ENCODE measurements at regions not wholly inside any gene's neighbourhood (a gene's known extent, or its start where the extent isn't known, plus 50 kb on each side); places are given as distances from the start of the nearest gene placed in this dataset.
"Not testable (repeated sequence)": the region's sequence is repeated elsewhere in the genome, so short reads cannot be mapped to it uniquely, and the experiment has no call there.

GRCh38 chr21:17738176-17738953 lies 80.8 kb downstream of the C21orf91 start:
- no peak for DNase-seq (ENCODE audit: low read depth in 2 of 2)

DNA sequence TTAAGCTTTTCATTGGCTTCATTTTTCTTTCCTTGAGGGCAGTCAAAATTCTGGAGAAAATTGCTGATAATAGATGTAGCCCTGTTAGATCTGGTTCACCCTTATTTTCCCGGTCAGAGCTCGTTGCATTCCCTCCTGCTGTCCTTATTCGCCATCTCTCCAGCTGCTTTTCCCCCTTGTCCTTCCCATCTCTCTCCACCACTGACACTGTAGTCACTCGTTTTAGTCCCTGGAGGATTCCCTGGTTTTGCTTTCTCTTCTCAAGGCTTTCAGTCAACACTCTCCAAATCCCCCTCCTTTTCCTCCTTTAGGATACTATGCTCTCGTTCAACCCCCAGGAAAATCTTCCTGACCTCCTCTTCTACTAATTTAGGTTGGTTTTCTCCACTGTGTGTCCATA lies 83.1 kb downstream of the C21orf91 start:
- DNase-seq (ENCODE audit: low read depth in 2 of 2), result no peak

- DNase-seq (ENCODE audit: low read depth in 2 of 2), result no peak
These were observed 85.9 kb downstream of the C21orf91 start for GRCh38 chr21:17733209-17733608.

- no peak for DNase-seq (ENCODE audit: low read depth in 2 of 2)
These were observed 86.8 kb downstream of the C21orf91 start for GRCh38 chr21:17732306-17732705.

DNA sequence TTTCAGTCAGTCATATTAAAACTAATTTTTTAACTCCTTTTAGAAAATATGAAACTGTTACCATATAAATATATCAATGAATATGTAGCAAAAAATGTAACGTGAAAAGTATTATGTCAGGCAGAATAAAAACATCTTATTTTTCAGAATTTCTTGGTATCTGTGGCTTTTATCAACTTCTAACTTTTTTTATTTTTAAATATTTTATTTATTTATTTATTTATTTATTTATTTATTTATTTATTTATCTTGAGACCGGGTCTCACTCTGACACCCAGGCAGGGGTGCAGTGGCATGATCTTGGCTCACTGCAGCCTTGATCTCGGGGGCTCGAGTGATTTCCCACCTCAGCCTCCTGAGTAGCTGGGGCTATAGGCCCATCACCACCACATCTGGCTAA lies 87.6 kb downstream of the C21orf91 start:
- DNase-seq (ENCODE audit: low read depth in 2 of 2), result no peak

- no peak for DNase-seq (ENCODE audit: low read depth in 2 of 2)
These were observed 88.4 kb downstream of the C21orf91 start for GRCh38 chr21:17730782-17731181.

- DNase-seq (ENCODE audit: low read depth in 2 of 2), result no peak
These were observed 89.7 kb downstream of the C21orf91 start for GRCh38 chr21:17729455-17729854.

DNA sequence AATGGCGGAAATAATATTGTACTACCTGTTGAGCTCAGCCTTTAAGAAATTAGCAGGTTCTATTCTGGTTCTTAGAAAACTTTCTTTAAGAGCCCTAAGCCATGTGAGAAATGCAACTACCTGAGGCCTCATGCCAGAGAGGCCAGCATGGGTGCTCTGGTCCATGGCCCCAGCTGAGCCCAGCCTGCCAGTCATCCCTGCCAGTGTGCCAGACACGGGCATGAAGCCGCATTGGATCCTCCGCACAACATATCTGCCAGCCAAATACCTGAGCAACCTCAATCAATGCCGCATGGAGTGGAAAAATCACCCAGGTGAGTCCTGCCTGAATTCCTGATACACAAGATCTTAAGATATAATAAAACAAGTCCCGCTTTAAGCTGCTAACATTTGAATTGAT lies 91.8 kb downstream of the C21orf91 start:
- DNase-seq (ENCODE audit: low read depth in 2 of 2), result no peak

GRCh38 chr21:17726047-17726829 lies 92.9 kb downstream of the C21orf91 start:
- no peak for DNase-seq (ENCODE audit: low read depth in 2 of 2)

DNA sequence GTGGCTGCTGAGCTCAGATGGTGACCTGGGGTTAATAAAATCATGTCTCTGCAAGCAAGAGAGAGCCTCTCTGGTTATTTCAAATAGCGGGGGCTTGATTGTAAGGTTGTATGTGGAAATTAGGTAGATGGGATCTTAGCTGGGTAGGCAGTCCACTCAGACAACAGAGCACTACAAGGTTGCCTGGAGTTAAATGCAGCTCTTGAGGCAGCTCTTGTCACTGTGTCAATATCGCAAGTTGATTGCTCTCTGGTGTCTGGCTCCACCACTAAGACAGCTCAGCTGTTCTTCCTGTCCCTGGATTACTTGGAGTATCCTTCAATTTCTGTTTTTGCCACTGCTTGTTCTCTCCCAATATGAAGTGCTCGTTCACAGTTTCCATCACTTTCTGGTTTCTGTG lies 93.8 kb downstream of the C21orf91 start:
- no peak for DNase-seq (ENCODE audit: low read depth in 2 of 2)

DNA sequence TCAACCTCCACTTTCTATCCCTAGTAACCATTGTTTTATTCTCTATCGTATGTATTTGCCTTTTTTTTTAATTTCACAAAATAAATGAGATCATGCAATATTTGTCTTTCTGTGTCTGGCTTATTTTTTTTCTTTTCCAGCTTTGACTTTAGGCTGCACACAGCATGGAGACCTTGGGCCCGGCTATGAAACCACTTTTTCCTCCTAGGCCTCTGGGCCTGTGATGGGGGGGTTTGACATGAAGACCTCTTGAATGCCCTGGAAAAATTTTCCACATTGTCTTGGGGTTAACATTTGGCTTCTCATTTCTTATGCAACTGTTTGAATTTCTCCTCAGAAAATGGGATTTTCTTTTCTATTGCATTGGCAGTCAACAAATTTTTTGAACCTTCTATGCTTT lies 100.2 kb upstream of the BTG3 start:
- no peak for DNase-seq (ENCODE audit: low read depth in 2 of 2)

DNA sequence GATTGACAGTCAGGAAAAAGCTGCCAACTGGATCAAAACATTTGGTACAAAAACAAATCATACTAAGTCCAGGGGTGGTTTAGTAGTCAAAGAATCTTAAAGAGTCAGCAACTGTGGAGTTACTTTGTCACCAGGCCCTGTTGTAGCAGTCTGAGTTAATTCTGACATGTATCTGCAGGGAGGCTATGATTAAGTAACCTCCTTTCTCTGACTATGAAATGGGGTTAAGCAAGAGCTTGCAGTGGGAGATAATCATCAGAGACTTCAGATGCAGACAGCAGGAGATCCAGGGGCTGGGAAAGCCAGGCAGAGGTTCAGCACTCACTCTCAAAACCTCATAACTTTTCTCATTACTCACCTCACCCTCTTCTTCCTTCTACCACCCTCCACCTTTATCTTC lies 99.2 kb upstream of the BTG3 start:
- no peak for DNase-seq (ENCODE audit: low read depth in 2 of 2)

DNA sequence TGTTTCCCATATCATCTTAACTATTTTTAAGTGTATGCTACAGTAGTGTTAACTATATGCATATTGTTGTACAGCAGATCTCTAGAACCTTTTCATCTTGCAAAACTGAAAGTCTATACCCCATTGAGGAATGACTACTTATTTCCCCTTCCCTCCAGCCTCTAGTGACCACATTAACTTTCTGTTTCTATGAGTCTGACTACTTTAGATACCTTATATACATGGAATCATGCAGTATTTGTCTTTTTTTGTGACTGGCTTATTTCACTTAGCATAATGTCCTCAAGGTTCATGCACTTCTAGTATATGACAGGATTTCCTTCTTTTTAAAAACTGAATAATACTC lies 96.5 kb upstream of the BTG3 start:
- DNase-seq (ENCODE audit: low read depth in 2 of 2), result no peak

DNA sequence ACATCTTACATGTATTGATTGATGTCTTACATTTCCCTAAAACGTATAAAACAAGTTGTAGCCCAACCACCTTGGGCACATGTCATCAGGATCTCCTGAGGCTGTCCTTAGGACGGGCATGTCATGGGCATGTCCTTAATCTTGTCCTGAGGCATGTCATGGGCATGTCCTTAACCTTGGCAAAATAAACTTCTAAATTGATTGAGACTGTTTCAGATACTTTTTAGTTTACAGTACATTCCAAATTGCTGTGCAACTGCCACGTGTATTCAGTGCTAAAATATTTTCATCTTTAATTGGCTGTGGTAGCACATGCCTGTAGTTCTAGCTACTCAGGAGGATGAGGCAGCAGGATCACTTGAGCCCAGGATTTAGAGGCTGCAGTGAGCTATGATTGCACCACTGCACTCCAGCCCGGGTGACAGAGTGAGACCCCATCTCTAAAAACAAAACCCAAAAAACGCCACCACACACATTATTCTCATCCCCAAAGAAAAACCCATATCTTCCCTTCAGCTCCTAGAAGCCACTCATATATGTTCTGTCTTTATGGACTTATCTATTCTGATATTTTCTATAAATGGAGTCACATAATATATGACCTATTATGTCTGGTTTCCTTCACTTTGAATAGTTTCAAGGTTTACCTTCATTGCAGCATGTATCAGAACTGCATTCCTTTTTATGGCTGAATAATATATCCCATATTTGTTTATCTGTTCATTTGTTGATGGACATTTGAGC lies 96.0 kb upstream of the BTG3 start:
- DNase-seq (ENCODE audit: low read depth in 2 of 2), result no peak

DNA sequence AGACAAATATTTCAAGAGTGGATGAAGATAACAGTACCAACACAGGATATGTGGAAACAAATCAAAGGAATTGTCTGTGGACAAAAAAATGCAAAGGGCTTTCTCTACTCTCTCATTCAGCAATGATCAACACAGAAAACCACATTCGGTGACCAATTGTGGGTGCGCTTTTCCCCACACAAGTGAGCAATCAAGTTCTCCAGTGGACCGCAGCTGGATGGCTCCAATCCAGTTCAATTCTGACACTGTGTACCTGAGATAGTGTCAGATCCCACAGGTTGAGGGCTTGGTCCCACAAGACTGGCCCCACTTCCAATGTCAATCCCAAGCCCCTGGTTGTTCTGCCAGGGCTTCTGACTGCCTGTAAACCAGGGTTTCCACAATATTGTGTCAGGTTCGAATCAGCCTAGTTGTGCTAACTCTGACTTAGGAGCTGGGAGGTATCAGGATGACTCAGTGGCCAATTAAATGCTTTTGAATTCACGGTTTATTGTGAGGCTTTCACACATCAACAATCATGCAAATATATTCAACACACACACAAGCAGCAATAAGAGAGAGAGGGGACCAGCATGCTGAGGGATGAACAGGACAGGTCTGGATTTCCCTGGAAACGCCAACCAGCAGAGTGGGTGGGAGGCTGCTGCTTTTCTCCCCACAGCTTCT lies 87.0 kb upstream of the BTG3 start:
- no peak for DNase-seq (ENCODE audit: low read depth in 2 of 2)

- no peak for DNase-seq (ENCODE audit: low read depth in 2 of 2)
These were observed 84.8 kb upstream of the BTG3 start for GRCh38 chr21:17697473-17697872.

DNA sequence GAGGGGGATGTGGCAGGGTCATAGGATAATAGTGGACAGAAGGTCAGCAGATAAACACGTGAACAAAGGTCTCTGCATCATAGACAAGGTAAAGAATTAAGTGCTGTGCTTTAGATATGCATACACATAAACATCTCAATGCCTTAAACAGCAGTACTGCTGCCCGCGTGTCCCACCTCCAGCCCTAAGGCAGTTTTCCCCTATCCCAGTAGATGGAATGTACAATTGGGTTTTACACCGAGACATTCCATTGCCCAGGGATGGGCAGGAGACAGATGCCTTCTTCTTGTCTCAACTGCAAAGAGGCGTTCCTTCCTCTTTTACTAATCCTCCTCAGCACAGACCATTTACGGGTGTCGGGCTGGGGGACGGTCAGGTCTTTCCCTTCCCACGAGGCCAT lies 81.7 kb upstream of the BTG3 start:
- DNase-seq (ENCODE audit: low read depth in 2 of 2), result not testable (repeated sequence)

DNA sequence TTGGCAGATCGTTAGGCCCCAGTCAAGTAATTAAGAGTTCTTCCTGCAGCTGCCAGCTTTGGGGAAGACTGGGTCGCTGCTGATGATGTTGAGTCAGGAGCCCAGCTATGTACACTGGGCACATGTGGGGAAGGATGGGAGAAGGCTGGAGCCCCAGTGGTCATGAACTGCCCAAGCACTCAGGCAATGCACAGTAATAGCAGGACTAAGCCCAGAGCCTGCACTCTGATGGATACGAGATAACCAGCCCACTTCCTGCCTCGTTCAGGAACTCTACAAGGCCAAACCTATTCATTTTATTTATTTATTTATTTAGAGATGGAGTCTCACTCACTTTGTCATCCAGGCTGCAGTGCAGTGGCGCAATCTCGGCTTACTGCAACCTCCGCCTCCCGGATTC lies 81.1 kb upstream of the BTG3 start:
- no peak for DNase-seq (ENCODE audit: low read depth in 2 of 2)

- DNase-seq (ENCODE audit: low read depth in 2 of 2), result no peak
These were observed 77.4 kb upstream of the BTG3 start for GRCh38 chr21:17690078-17690494.

DNA sequence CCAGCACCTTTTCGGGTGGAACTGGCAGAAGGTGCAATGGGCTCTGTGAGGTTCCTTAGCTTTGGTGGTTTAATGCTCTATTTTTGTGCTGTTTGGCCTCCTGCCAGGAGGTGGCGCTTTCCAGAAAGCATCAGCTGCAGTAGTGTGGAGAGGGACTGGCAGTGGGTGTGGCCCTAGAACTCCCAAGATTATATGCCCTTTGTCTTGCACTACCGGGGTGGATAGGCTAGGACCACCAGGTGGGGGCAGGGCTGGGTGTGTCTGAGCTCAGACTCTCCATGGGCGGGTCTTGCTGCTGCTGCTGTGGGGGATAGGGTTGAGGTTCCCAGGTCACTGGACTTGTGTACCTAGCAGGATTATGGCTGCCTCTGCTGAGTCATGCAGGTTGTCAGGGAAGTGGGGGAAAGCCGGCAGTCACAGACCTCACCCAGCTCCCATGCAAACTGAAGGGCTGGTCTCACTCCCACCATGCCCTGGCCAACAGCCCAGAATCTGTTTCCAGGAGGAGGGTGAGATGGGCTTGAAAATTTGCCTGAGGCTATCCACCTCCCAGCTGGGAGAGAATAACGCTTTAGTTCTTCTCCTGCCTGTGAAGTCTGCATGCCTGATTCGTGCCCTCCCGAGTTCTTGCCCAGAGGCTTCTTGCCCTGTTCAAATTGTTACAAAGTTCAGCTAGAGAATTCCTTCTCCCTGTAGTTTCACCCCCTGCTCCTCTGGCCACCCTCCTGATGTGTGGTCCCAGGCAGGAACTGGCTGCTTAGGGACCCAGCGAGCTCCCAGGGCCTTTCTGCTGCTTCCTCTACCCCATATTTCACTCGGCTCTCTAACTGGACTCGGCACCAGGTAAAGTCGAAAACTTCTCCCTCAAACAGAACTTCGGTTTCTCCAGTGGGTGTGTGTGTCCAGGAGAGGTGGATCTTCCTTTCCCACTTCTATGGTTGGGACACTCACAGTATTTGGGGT lies 76.5 kb upstream of the BTG3 start:
- DNase-seq (ENCODE audit: low read depth in 2 of 2), result peak; percentile 15 to 18

GRCh38 chr21:17682924-17683323 lies 70.2 kb upstream of the BTG3 start:
- DNase-seq (ENCODE audit: low read depth in 2 of 2), result no peak
